Heart left ventricle (tissue), 16 donors: ENCODE measurements at regions not wholly inside any gene's neighbourhood (a gene's known extent, or its start where the extent isn't known, plus 50 kb on each side); places are given as distances from the start of the nearest gene placed in this dataset.

Experiments
- ATAC-seq, 4 donors: fragments of 200-7000 bp; cut with Tn5 transposase; one replicate each; pipeline ENCODE4 v1.9.1; 2020 to 2022; ENCODE audit warnings: moderate library complexity in 4 of 4, mild to moderate bottlenecking in 3 of 4, moderate number of reproducible peaks in 1 of 4
- DNase-seq, 5 donors: peaks; one replicate each; pipeline ENCODE4 v3.0.0-alpha.2; 2020
- H3K27ac ChIP-seq, 12 donors: fragments of 200-600 bp; sonication (generic) in 4 of 12; one replicate each; pipeline versions ENCODE4 v1.5.0 to v1.8.0; 2016 to 2022; ENCODE audit warnings: mild to moderate bottlenecking in 2 of 12
- H3K27me3 ChIP-seq, 9 donors: fragments of 200-600 bp; sonication (generic) in 2 of 9; one replicate each; pipeline versions ENCODE4 v1.5.1 to v1.8.0; 2016 to 2022; ENCODE audit warnings: mild to moderate bottlenecking in 3 of 9
- H3K36me3 ChIP-seq, 9 donors: fragments of 200-600 bp; sonication (generic) in 2 of 9; one replicate each; pipeline versions ENCODE4 v1.5.0 to v1.8.0; 2018 to 2022; ENCODE audit warnings: mild to moderate bottlenecking in 2 of 9
- H3K4me1 ChIP-seq, 12 donors: fragments of 200-600 bp; sonication (generic) in 4 of 12; one replicate each; pipeline versions ENCODE4 v1.5.0 to v1.8.0; 2016 to 2022; ENCODE audit warnings: mild to moderate bottlenecking in 3 of 12
- H3K4me3 ChIP-seq, 12 donors: fragments of 200-600 bp; sonication (generic) in 4 of 12; one replicate each; pipeline versions ENCODE4 v1.5.0 to v1.8.0; 2017 to 2022; ENCODE audit warnings: mild to moderate bottlenecking in 9 of 12, moderate library complexity in 4 of 12
- H3K9me3 ChIP-seq, 12 donors: fragments of 200-600 bp; sonication (generic) in 4 of 12; one replicate each; pipeline versions ENCODE4 v1.5.0 to v1.8.0; 2016 to 2022; ENCODE audit warnings: mild to moderate bottlenecking in 1 of 12
- CTCF ChIP-seq, 12 donors: fragments of 200-600 bp; sonication (generic) in 4 of 12; IDR thresholded peaks; one replicate each; pipeline versions ENCODE4 v1.5.0 to v1.8.0; 2018 to 2022; ENCODE audit warnings: antibody characterized with exemption in 12 of 12, mild to moderate bottlenecking in 5 of 12
- POLR2A ChIP-seq, 2 donors: fragments of 450-650 bp; IDR thresholded peaks; one replicate each; pipeline ENCODE4 v1.6.1; 2017; ENCODE audit warnings: antibody characterized with exemption in 2 of 2, mild to moderate bottlenecking in 2 of 2, moderate library complexity in 2 of 2
- WGBS, 4 donors: extraction: QIAGEN DNeasy Blood & Tissue Kit in 2 of 4; methylation state at CpG; one replicate each; pipeline versions ENCODE4 v1.1.5 to v1.1.7; 2013 to 2018; 5-methylcytosine and 5-hydroxymethylcytosine counted together
- intact Hi-C, 10 donors: fragments of 100-400 bp; cut with DNase I; formaldehyde crosslinking; loops; one replicate each; pipeline versions ENCODE4 v1.11.1 to v1.14.2; 2022
- donor health status: ischemic (EF 13 %, LVEDD 7.1; RV severe dilation, severe dysfunction).
- donor health status: healthy with polysubstance abuse.
- donor health status: DM: no; HTN: yes; CAD: no.
- donor health status: DM: no; HTN: no; CAD: no.
- donor health status: ischemic (EF 25% LVEDD 6.9; RV normal size, moderate dysfunction).
- donor health status: ischemic (EF 25% LVEDD 5.7; RV mildly dilated, moderate dysfunction).
- donor health status: healthy.
- donor health status: DM: yes; HTN: yes; CAD: no.
- donor health status: ischemic (EF 35%, LVEDD 5.7; RV mildly dilated, moderate dysfunction).
- donor health status: nonischemic (EF 11% LVEDD 7.7; RV severe dilation, severe dysfunction).
- donor health status: DM: yes; HTN: yes; CAD: no.
- donor health status: PGD.
- donor health status: ischemic (EF 29% LVEDD 5.4; RV normal size, mild dysfunction).
- donor health status: nonischemic (EF 23%, LVEDD 6.1; RV moderate dilation, normal function).

GRCh38 chr5:29878599-29878998 lies 1314.9 kb upstream of the CDH6 start:
- Histone ChIP-seq H3K27me3 (no peaks in the 10 kb centered on the region), H3K4me3 (no peak overlapping the region), H3K4me1 (no peaks in the 10 kb centered on the region), H3K27ac (no peak overlapping the region), H3K9me3 (peaks cover 0 to 28% (median 1%) of the 10 kb centered on the region in 12 donors), H3K36me3 (no peaks in the 10 kb centered on the region)
- no peak for ATAC-seq
- no peak for DNase-seq
- intact Hi-C loops, result no loop called here
- WGBS, 4 donors, result 95 to 100% (median 97%) methylated on average over 2 of the region's 2 CpGs
- TF ChIP-seq POLR2A (IDR thresholded peaks at IDR 0.05) (no peak), CTCF (IDR thresholded peaks at IDR 0.05) (no peak)

GRCh38 chr5:29867155-29867554 lies 1326.3 kb upstream of the CDH6 start:
- Histone ChIP-seq H3K4me3 (no peak overlapping the region), H3K9me3 (peaks cover 0 to 10% (median 0%) of the 10 kb centered on the region in 12 donors), H3K27ac (no peak overlapping the region), H3K36me3 (no peaks in the 10 kb centered on the region), H3K27me3 (no peaks in the 10 kb centered on the region), H3K4me1 (no peaks in the 10 kb centered on the region)
- WGBS, 4 donors, result 53 to 79% (median 75%) methylated on average over 2 of the region's 2 CpGs
- DNase-seq (no peak), ATAC-seq (no peak)
- intact Hi-C loops, result no loop called here
- no peak for TF ChIP-seq CTCF (IDR thresholded peaks at IDR 0.05)
- TF ChIP-seq POLR2A (IDR thresholded peaks at IDR 0.05), result no peak

GRCh38 chr5:29853711-29854220 lies 1339.7 kb upstream of the CDH6 start:
- H3K36me3 ChIP-seq, result no peaks in the 10 kb centered on the region
- TF ChIP-seq CTCF (IDR thresholded peaks at IDR 0.05) (no peak), POLR2A (IDR thresholded peaks at IDR 0.05) (no peak)
- peaks cover 0 to 33% (median 4%) of the 10 kb centered on the region in 12 donors for H3K9me3 ChIP-seq
- H3K27me3 ChIP-seq, result no peaks in the 10 kb centered on the region
- no peak overlapping the region for H3K4me3 ChIP-seq
- H3K27ac ChIP-seq, result no peak overlapping the region
- DNase-seq (no peak), ATAC-seq (no peak)
- intact Hi-C loops, result no loop called here
- 30 to 72% (median 52%) methylated on average over 2 of the region's 2 CpGs for WGBS, 4 donors
- no peaks in the 10 kb centered on the region for H3K4me1 ChIP-seq

- no peak for TF ChIP-seq CTCF (IDR thresholded peaks at IDR 0.05)
- intact Hi-C loops, result no loop called here
These were observed 1341.2 kb upstream of the CDH6 start for GRCh38 chr5:29852329-29852728.

More at GRCh38 chr5:29852329-29852728, 1341.2 kb upstream of the CDH6 start:
- Histone ChIP-seq H3K4me3 (no peak overlapping the region), H3K4me1 (no peaks in the 10 kb centered on the region), H3K9me3 (peaks cover 0 to 25% (median 4%) of the 10 kb centered on the region in 12 donors), H3K36me3 (no peaks in the 10 kb centered on the region), H3K27me3 (no peaks in the 10 kb centered on the region), H3K27ac (no peak overlapping the region)
- ATAC-seq (no peak), DNase-seq (no peak)
- WGBS, 4 donors, result 81 to 83% (median 83%) methylated on average over 2 of the region's 2 CpGs
